Mesendoderm (in vitro differentiated cells): ENCODE measurements at regions not wholly inside any gene's neighbourhood (a gene's known extent, or its start where the extent isn't known, plus 50 kb on each side); places are given as distances from the start of the nearest gene placed in this dataset.

ENCODE experiments used
- DNase-seq: peaks from one replicate; pipeline ENCODE4 v3.0.0; 2013
- H2AK5ac ChIP-seq: 2 replicates; pipeline ENCODE4 v1.6.1; 2013; ENCODE audit warnings: low read length, inconsistent platforms
- H2BK120ac ChIP-seq: 2 replicates; pipeline ENCODE4 v1.6.1; 2013; ENCODE audit warnings: low read depth, mild to moderate bottlenecking, low read length, moderate library complexity, mixed read lengths
- H2BK15ac ChIP-seq: replicated peaks from 2 replicates; pipeline ENCODE4 v1.6.1; 2013; ENCODE audit warnings: low read depth, mild to moderate bottlenecking, moderate library complexity
- H2BK5ac ChIP-seq: 2 replicates; pipeline ENCODE4 v1.6.1; 2013; ENCODE audit warnings: low read length, inconsistent platforms
- H3K18ac ChIP-seq: 2 replicates; pipeline ENCODE4 v1.6.1; 2013; ENCODE audit warnings: mild to moderate bottlenecking, low read length, mixed read lengths
- H3K23ac ChIP-seq: one replicate; pipeline ENCODE4 v1.6.1; 2013; ENCODE audit warnings: low read length
- H3K27ac ChIP-seq: 2 replicates; pipeline ENCODE4 v1.5.1; 2013; ENCODE audit warnings: low read depth, mild to moderate bottlenecking, inconsistent platforms, low read length, moderate library complexity
- H3K27me3 ChIP-seq: 2 replicates; pipeline ENCODE4 v1.6.1; 2013; ENCODE audit warnings: low read length, control low read depth, mild to moderate bottlenecking, inconsistent platforms; ENCODE audit not compliant: insufficient read depth, poor library complexity
- H3K36me3 ChIP-seq: 2 replicates; pipeline ENCODE4 v1.6.1; 2013; ENCODE audit warnings: low read length, inconsistent platforms; ENCODE audit not compliant: control insufficient read depth, insufficient read depth
- H3K4ac ChIP-seq: one replicate; pipeline ENCODE4 v1.6.1; 2013; ENCODE audit warnings: low read depth, mild to moderate bottlenecking, low read length, moderate library complexity
- H3K4me1 ChIP-seq: 2 replicates; pipeline ENCODE4 v1.6.1; 2013; ENCODE audit warnings: low read depth, low read length, inconsistent platforms; ENCODE audit not compliant: control insufficient read depth
- H3K4me2 ChIP-seq: 2 replicates; pipeline ENCODE4 v1.6.1; 2013; ENCODE audit warnings: low read length
- H3K4me3 ChIP-seq: 2 replicates; pipeline ENCODE4 v1.5.1; 2013; ENCODE audit warnings: mild to moderate bottlenecking, low read length
- H3K56ac ChIP-seq: one replicate; pipeline ENCODE4 v1.6.1; 2013; ENCODE audit warnings: low read length
- H3K79me1 ChIP-seq: 2 replicates; pipeline ENCODE4 v1.6.1; 2013; ENCODE audit warnings: low read length, inconsistent platforms
- H3K79me2 ChIP-seq: 2 replicates; pipeline ENCODE4 v1.6.1; 2013; ENCODE audit warnings: mild to moderate bottlenecking, low read length; ENCODE audit not compliant: control insufficient read depth, insufficient read depth
- H3K9ac ChIP-seq: 2 replicates; pipeline ENCODE4 v1.6.1; 2013; ENCODE audit warnings: low read length, inconsistent platforms
- H4K5ac ChIP-seq: one replicate; pipeline ENCODE4 v1.6.1; 2013; ENCODE audit warnings: low read length
- H4K8ac ChIP-seq: one replicate; pipeline ENCODE4 v1.6.1; 2013; ENCODE audit warnings: low read depth, mild to moderate bottlenecking, control low read depth, low read length, moderate library complexity
- WGBS: extraction: QIAGEN DNeasy Blood & Tissue Kit; methylation state at CpG from one replicate; pipeline ENCODE4 v1.1.7; 2013; ENCODE audit warnings: low lambda C conversion rate, missing lambda C conversion rate; ENCODE audit not compliant: insufficient coverage; ENCODE audit errors: extremely low coverage; 5-methylcytosine and 5-hydroxymethylcytosine counted together

GRCh38 chr16:86171329-86171728 is 272.4 kb downstream of the IRF8 start:
- H2BK120ac ChIP-seq: no peak overlapping the region
- no peak overlapping the region for H3K56ac ChIP-seq
- no peak overlapping the region for H3K4me3 ChIP-seq
- H3K27me3 ChIP-seq: no peaks in the 10 kb centered on the region
- no peaks in the 10 kb centered on the region for H3K79me2 ChIP-seq
- WGBS: no CpG with 5 or more reads among the region's 5 CpGs
- no peaks in the 10 kb centered on the region for H3K79me1 ChIP-seq
- no peak overlapping the region for H3K18ac ChIP-seq
- H4K5ac ChIP-seq: no peak overlapping the region
- no peak overlapping the region for H2BK15ac ChIP-seq
- H3K36me3 ChIP-seq: no peaks in the 10 kb centered on the region
- H3K4me2 ChIP-seq: no peak overlapping the region
- H3K9ac ChIP-seq: no peak overlapping the region
- H3K4me1 ChIP-seq: no peaks in the 10 kb centered on the region
- no peak overlapping the region for H3K23ac ChIP-seq
- H2BK5ac ChIP-seq: no peak overlapping the region
- H3K27ac ChIP-seq: no peak overlapping the region
- no peak overlapping the region for H4K8ac ChIP-seq
- no peak overlapping the region for H3K4ac ChIP-seq
- DNase-seq: no peak
- no peak overlapping the region for H2AK5ac ChIP-seq

- H3K27ac ChIP-seq: no peak overlapping the region
- no peaks in the 10 kb centered on the region for H3K79me1 ChIP-seq
- no peak overlapping the region for H3K23ac ChIP-seq
- no peak overlapping the region for H2BK5ac ChIP-seq
- no peak overlapping the region for H3K56ac ChIP-seq
- DNase-seq: no peak
- no peak overlapping the region for H3K4me2 ChIP-seq
- H4K5ac ChIP-seq: no peak overlapping the region
- H3K27me3 ChIP-seq: no peaks in the 10 kb centered on the region
- H2AK5ac ChIP-seq: no peak overlapping the region
- no peak overlapping the region for H3K9ac ChIP-seq
- H3K4me3 ChIP-seq: no peak overlapping the region
- H3K18ac ChIP-seq: no peak overlapping the region
- H3K4me1 ChIP-seq: no peaks in the 10 kb centered on the region
- no CpG with 5 or more reads among the region's 3 CpGs for WGBS
- H2BK15ac ChIP-seq: no peak overlapping the region
- H3K79me2 ChIP-seq: no peaks in the 10 kb centered on the region
- H2BK120ac ChIP-seq: no peak overlapping the region
- H3K4ac ChIP-seq: no peak overlapping the region
- H4K8ac ChIP-seq: no peak overlapping the region
- no peaks in the 10 kb centered on the region for H3K36me3 ChIP-seq
Measured at GRCh38 chr16:86175816-86176215, 276.9 kb downstream of the IRF8 start.

- H2BK120ac ChIP-seq: no peak overlapping the region
- WGBS: no CpG with 5 or more reads among the region's 3 CpGs
- no peak overlapping the region for H3K4ac ChIP-seq
Measured at GRCh38 chr16:86176462-86176861, 277.5 kb downstream of the IRF8 start.

GRCh38 chr16:86180244-86180643 is 281.3 kb downstream of the IRF8 start:
- Histone ChIP-seq H4K8ac (no peak overlapping the region), H3K79me1 (no peaks in the 10 kb centered on the region), H3K4me2 (no peak overlapping the region), H2AK5ac (no peak overlapping the region), H3K56ac (no peak overlapping the region), H3K27me3 (no peaks in the 10 kb centered on the region), H2BK120ac (no peak overlapping the region), H3K4ac (no peak overlapping the region), H4K5ac (no peak overlapping the region), H3K36me3 (no peaks in the 10 kb centered on the region), H2BK5ac (no peak overlapping the region), H3K9ac (no peak overlapping the region), H3K23ac (no peak overlapping the region), H3K27ac (no peak overlapping the region), H3K4me1 (no peaks in the 10 kb centered on the region), H3K18ac (no peak overlapping the region), H3K4me3 (no peak overlapping the region), H2BK15ac (no peak overlapping the region), H3K79me2 (no peaks in the 10 kb centered on the region)
- 100% methylated on average over 1 of the region's 13 CpGs for WGBS
- no peak for DNase-seq

More at GRCh38 chr16:86176462-86176861, 277.5 kb downstream of the IRF8 start:
- H4K5ac ChIP-seq: no peak overlapping the region
- H4K8ac ChIP-seq: no peak overlapping the region
- no peaks in the 10 kb centered on the region for H3K4me1 ChIP-seq
- H2BK5ac ChIP-seq: no peak overlapping the region
- H2AK5ac ChIP-seq: no peak overlapping the region
- no peak overlapping the region for H2BK15ac ChIP-seq
- no peaks in the 10 kb centered on the region for H3K36me3 ChIP-seq
- H3K79me2 ChIP-seq: no peaks in the 10 kb centered on the region
- no peaks in the 10 kb centered on the region for H3K79me1 ChIP-seq
- H3K27me3 ChIP-seq: no peaks in the 10 kb centered on the region
- H3K18ac ChIP-seq: no peak overlapping the region
- no peak overlapping the region for H3K56ac ChIP-seq
- H3K9ac ChIP-seq: no peak overlapping the region
- no peak overlapping the region for H3K23ac ChIP-seq
- DNase-seq: no peak
- H3K4me2 ChIP-seq: no peak overlapping the region
- no peak overlapping the region for H3K27ac ChIP-seq
- no peak overlapping the region for H3K4me3 ChIP-seq

GRCh38 chr16:86180780-86181179 is 281.8 kb downstream of the IRF8 start:
- Histone ChIP-seq H3K4me1 (no peaks in the 10 kb centered on the region), H3K27me3 (no peaks in the 10 kb centered on the region), H3K36me3 (no peaks in the 10 kb centered on the region), H4K5ac (no peak overlapping the region), H4K8ac (no peak overlapping the region), H3K56ac (no peak overlapping the region), H3K27ac (no peak overlapping the region), H2AK5ac (no peak overlapping the region), H3K4me2 (no peak overlapping the region), H3K79me1 (no peaks in the 10 kb centered on the region), H3K18ac (no peak overlapping the region), H2BK5ac (no peak overlapping the region), H3K4me3 (no peak overlapping the region), H3K23ac (no peak overlapping the region), H3K79me2 (no peaks in the 10 kb centered on the region), H2BK120ac (no peak overlapping the region), H3K4ac (no peak overlapping the region), H3K9ac (no peak overlapping the region), H2BK15ac (no peak overlapping the region)
- 100% methylated on average over 3 of the region's 4 CpGs for WGBS
- DNase-seq: no peak

- Histone ChIP-seq H3K27me3 (no peaks in the 10 kb centered on the region), H3K56ac (no peak overlapping the region), H2BK5ac (no peak overlapping the region), H3K36me3 (no peaks in the 10 kb centered on the region), H3K4me1 (no peaks in the 10 kb centered on the region), H3K4me2 (no peak overlapping the region), H2BK15ac (no peak overlapping the region), H2AK5ac (no peak overlapping the region), H3K27ac (no peak overlapping the region), H4K5ac (no peak overlapping the region), H3K79me2 (no peaks in the 10 kb centered on the region), H3K23ac (no peak overlapping the region), H3K9ac (no peak overlapping the region), H3K4me3 (no peak overlapping the region), H3K18ac (no peak overlapping the region), H4K8ac (no peak overlapping the region), H3K4ac (no peak overlapping the region), H2BK120ac (no peak overlapping the region), H3K79me1 (no peaks in the 10 kb centered on the region)
- no peak for DNase-seq
- WGBS: no CpG with 5 or more reads among the region's 15 CpGs
Measured at GRCh38 chr16:86181526-86181925, 282.6 kb downstream of the IRF8 start.
